Transverse colon (tissue), 4 donors: ENCODE measurements at regions not wholly inside any gene's neighbourhood (a gene's known extent, or its start where the extent isn't known, plus 50 kb on each side); places are given as distances from the start of the nearest gene placed in this dataset.
"Not testable (repeated sequence)": the region's sequence is repeated elsewhere in the genome, so short reads cannot be mapped to it uniquely, and the experiment has no call there.

ENCODE experiments used
- DNase-seq: peaks from one replicate; pipeline ENCODE4 v3.0.0-alpha.2; 2019
- H3K27ac ChIP-seq, 4 donors: fragments of 200-600 bp; sonication (generic); 2 replicates each; pipeline ENCODE4 v1.5.1; 2016 to 2018; ENCODE audit warnings: inconsistent platforms in 4 of 4
- H3K27me3 ChIP-seq: fragments of 200-600 bp; sonication (generic); 2 replicates; pipeline ENCODE4 v1.5.1; 2017; ENCODE audit warnings: inconsistent platforms
- H3K36me3 ChIP-seq, 4 donors: fragments of 200-600 bp; sonication (generic); 2 replicates each; pipeline ENCODE4 v1.5.1; 2017 to 2019; ENCODE audit warnings: inconsistent platforms in 4 of 4
- H3K4me1 ChIP-seq, 4 donors: fragments of 200-600 bp; sonication (generic); 2 replicates each; pipeline ENCODE4 v1.5.1; 2017 to 2020; ENCODE audit warnings: inconsistent platforms in 4 of 4
- H3K4me3 ChIP-seq, 4 donors: fragments of 200-600 bp; sonication (generic); 1 replicate in 1 of 4; 2 replicates in 3 of 4; pipeline versions ENCODE4 v1.5.1 to v1.6.1; 2017 to 2019; ENCODE audit warnings: inconsistent platforms in 4 of 4
- H3K9me3 ChIP-seq, 2 donors: fragments of 200-600 bp; sonication (generic); 2 replicates each; pipeline ENCODE4 v1.5.1; 2017 to 2019; ENCODE audit warnings: inconsistent platforms in 2 of 2
- CTCF ChIP-seq, 5 experiments: fragments of 200-600 bp in 3 of 5; fragments of 450-650 bp in 2 of 5; sonication (generic) in 3 of 5; IDR thresholded peaks; 1 replicate in 2 of 5; 2 replicates in 3 of 5; pipeline ENCODE4 v1.5.1; 2016 to 2017; ENCODE audit warnings: antibody characterized with exemption in 5 of 5, inconsistent platforms in 3 of 5, mild to moderate bottlenecking in 2 of 5, moderate library complexity in 1 of 5
- EP300 ChIP-seq: sonication (generic); formaldehyde crosslinking; IDR thresholded peaks from one replicate; pipeline ENCODE4 v1.6.1; 2017; ENCODE audit warnings: antibody characterized with exemption, low read depth
- POLR2A ChIP-seq: fragments of 450-650 bp; IDR thresholded peaks from one replicate; pipeline ENCODE4 v1.6.1; 2016; ENCODE audit warnings: antibody characterized with exemption, mild to moderate bottlenecking, moderate library complexity
- POLR2AphosphoS5 ChIP-seq, 3 donors: sonication (generic); formaldehyde crosslinking; IDR thresholded peaks; one replicate each; pipeline ENCODE4 v1.6.1; 2016; ENCODE audit warnings: antibody characterized with exemption in 3 of 3
- WGBS, 2 donors: methylation state at CpG; one replicate each; pipeline ENCODE4 v1.1.5; 2018; ENCODE audit warnings: low coverage in 1 of 2; 5-methylcytosine and 5-hydroxymethylcytosine counted together
- in situ Hi-C, 4 donors: fragments of 200-750 bp; cut with MboI; loops; one replicate each; pipeline versions ENCODE4 v1.15.0 to v1.15.1; 2017; ENCODE audit warnings: low sequenced_read_pairs in 3 of 4, low pct_ligation_motif_present in 1 of 4, low pct_unique_long_range_greater_than_20kb in 1 of 4
- intact Hi-C: fragments of 100-400 bp; cut with DNase I; formaldehyde crosslinking; loops from one replicate; pipeline ENCODE4 v1.15.1; 2023; ENCODE audit warnings: low total_unique reads

GRCh38 chr2:142423603-142424002, 292.8 kb upstream of the LRP1B start:
- Histone ChIP-seq H3K4me3 (no peak overlapping the region), H3K27ac (peak overlapping the region in 2 of 4 donors; percentile 41 to 60), H3K4me1 (peaks cover 0 to 19% (median 4%) of the 10 kb centered on the region in 4 donors), H3K27me3 (no peaks in the 10 kb centered on the region), H3K9me3 (no peaks in the 10 kb centered on the region), H3K36me3 (no peaks in the 10 kb centered on the region)
- no peak for TF ChIP-seq POLR2AphosphoS5 (IDR thresholded peaks at IDR 0.05)
- TF ChIP-seq EP300: no peak
- TF ChIP-seq POLR2A: no peak
- TF ChIP-seq CTCF (IDR thresholded peaks at IDR 0.05): no peak
- no peak for DNase-seq
- in situ Hi-C loops: no loop called here
- intact Hi-C loops: no loop called here
- 17 to 44% methylated on average over 1 of the region's 1 CpG for WGBS, 2 donors

GRCh38 chr2:142422769-142423168, 292.0 kb upstream of the LRP1B start:
- whole genome bisulfite sequencing, 2 donors: 50 to 53% methylated on average over 2 of the region's 2 CpGs
- Histone ChIP-seq H3K4me1 (peaks cover 0 to 19% (median 4%) of the 10 kb centered on the region in 4 donors), H3K27me3 (no peaks in the 10 kb centered on the region), H3K9me3 (no peaks in the 10 kb centered on the region), H3K4me3 (no peak overlapping the region), H3K36me3 (no peaks in the 10 kb centered on the region), H3K27ac (peak overlapping the region; percentile 25 to 60 (median 36))
- intact Hi-C loops (no loop called here), in situ Hi-C loops (no loop called here)
- peak; percentile 14 for DNase-seq
- TF ChIP-seq POLR2A (no peak), EP300 (no peak), POLR2AphosphoS5 (IDR thresholded peaks at IDR 0.05) (no peak), CTCF (IDR thresholded peaks at IDR 0.05) (no peak)

- Histone ChIP-seq H3K4me1 (peaks cover 0 to 19% (median 4%) of the 10 kb centered on the region in 4 donors), H3K27ac (peak overlapping the region in 3 of 4 donors; percentile 25 to 41 (median 40)), H3K9me3 (no peaks in the 10 kb centered on the region), H3K36me3 (no peaks in the 10 kb centered on the region), H3K4me3 (no peak overlapping the region), H3K27me3 (no peaks in the 10 kb centered on the region)
- no peak for DNase-seq
- TF ChIP-seq POLR2AphosphoS5 (IDR thresholded peaks at IDR 0.05) (no peak), CTCF (IDR thresholded peaks at IDR 0.05) (no peak), EP300 (no peak), POLR2A (no peak)
- in situ Hi-C loops (no loop called here), intact Hi-C loops (no loop called here)
- 64 to 69% methylated on average over 6 of the region's 6 CpGs for WGBS, 2 donors
These were observed 291.2 kb upstream of the LRP1B start for GRCh38 chr2:142422041-142422440.

- intact Hi-C loops: not testable (repeated sequence)
These were observed 287.9 kb upstream of the LRP1B start for GRCh38 chr2:142418699-142419098.

GRCh38 chr2:142416996-142417395, 286.2 kb upstream of the LRP1B start:
- Histone ChIP-seq H3K9me3 (no peaks in the 10 kb centered on the region), H3K27ac (no peak overlapping the region), H3K4me3 (no peak overlapping the region), H3K27me3 (no peaks in the 10 kb centered on the region), H3K4me1 (peaks cover 0 to 14% (median 0%) of the 10 kb centered on the region in 4 donors), H3K36me3 (no peaks in the 10 kb centered on the region)
- 88 to 91% methylated on average over 1 of the region's 1 CpG for WGBS, 2 donors
- in situ Hi-C loops (no loop called here), intact Hi-C loops (no loop called here)
- TF ChIP-seq POLR2A: no peak
- TF ChIP-seq POLR2AphosphoS5 (IDR thresholded peaks at IDR 0.05): no peak
- TF ChIP-seq CTCF (IDR thresholded peaks at IDR 0.05): no peak
- no peak for TF ChIP-seq EP300
- no peak for DNase-seq

More at GRCh38 chr2:142418699-142419098, 287.9 kb upstream of the LRP1B start:
- H3K4me3 ChIP-seq, H3K36me3 ChIP-seq, H3K9me3 ChIP-seq, in situ Hi-C loops, H3K27me3 ChIP-seq, H3K27ac ChIP-seq, DNase-seq: not testable (repeated sequence)
- H3K4me1 ChIP-seq: peaks cover 0 to 28% (median 4%) of the 10 kb centered on the region in 4 donors
- 95% methylated on average over 4 of the region's 4 CpGs; no CpG with 5 or more reads in 1 of the 2 donors for WGBS, 2 donors
